ENCODE measurements at regions not wholly inside any gene's neighbourhood (a gene's known extent, or its start where the extent isn't known, plus 50 kb on each side); places are given as distances from the start of the nearest gene placed in this dataset.

GRCh38 chr17:71224824-71225575, 895.8 kb upstream of the SOX9 start:
- Histone ChIP-seq H2BK20ac (ENCODE audit: low read depth, low read length) (no peak overlapping the region), H2BK15ac (ENCODE audit: low read depth, low read length) (no peak overlapping the region), H4K20me1 (ENCODE audit: insufficient read depth, low read length) (no peaks in the 10 kb centered on the region), H2AK9ac (replicated peaks; ENCODE audit: low read depth, low read length, poor library complexity) (no peak overlapping the region), H3K36me3 (ENCODE audit: control insufficient read depth, insufficient read depth, low read length) (no peaks in the 10 kb centered on the region), H3K23ac (ENCODE audit: low read depth, low read length) (no peak overlapping the region), H2BK5ac (ENCODE audit: low read depth, low read length, poor library complexity, severe bottlenecking) (no peak overlapping the region), H3K9me3 (ENCODE audit: control insufficient read depth, insufficient read depth, low read length) (no peaks in the 10 kb centered on the region), H3K27me3 (ENCODE audit: control insufficient read depth, insufficient read depth, low read length) (no peaks in the 10 kb centered on the region), H2AFZ (replicated peaks; ENCODE audit: low read length, poor library complexity) (no peak overlapping the region), H3K9me1 (ENCODE audit: insufficient read depth, low read length) (no peaks in the 10 kb centered on the region), H2BK120ac (ENCODE audit: low read depth, low read length) (no peak overlapping the region), H3K56ac (ENCODE audit: extremely low read depth, insufficient read depth, low read length) (no peak overlapping the region), H3K18ac (ENCODE audit: low read depth, low read length) (no peak overlapping the region), H4K5ac (ENCODE audit: low read depth, low read length) (no peak overlapping the region), H3K4me3 (ENCODE audit: insufficient read depth, low read depth, low read length) (no peak overlapping the region), H3K4me1 (ENCODE audit: control insufficient read depth, insufficient read depth, low read length) (no peaks in the 10 kb centered on the region; the same call in 1 of the 2 replicates), H3K4me2 (ENCODE audit: low read depth, low read length) (no peak overlapping the region), H3K14ac (replicated peaks; ENCODE audit: low read depth, low read length) (no peak overlapping the region), H4K8ac (ENCODE audit: low read depth in 2 of 2, low read length in 2 of 2) (no peak overlapping the region), H3K27ac (ENCODE audit: insufficient read depth, low read length) (no peak overlapping the region), H2AK5ac (ENCODE audit: low read depth, low read length) (no peak overlapping the region), H3K9ac (ENCODE audit: low read depth, low read length) (no peak overlapping the region), H3K4ac (ENCODE audit: low read depth, low read length) (no peak overlapping the region), H4K91ac (ENCODE audit: insufficient read depth, low read depth, low read length) (no peak overlapping the region), H3K79me1 (ENCODE audit: low read depth in 1 of 2, low read length in 2 of 2) (no peaks in the 10 kb centered on the region)
- DNase-seq (no peak), ATAC-seq (ENCODE audit: low read depth) (no peak)
- BruUV-seq (replicated peaks): no TSS peak
- in situ Hi-C loops (cut with MboI; ENCODE audit: low sequenced_read_pairs) (loop anchor here (25.0 kb wide), 1 partner anchor 1312 kb away; no protein-coding TSS in a partner anchor), intact Hi-C loops (cut with micrococcal nuclease) (no loop called here), dilution Hi-C loops (cut with HindIII; ENCODE audit: low sequenced_read_pairs, unreplicated experiment) (no loop called here)
- POLR2A ChIA-PET (ENCODE audit: unreplicated experiment): no interaction called here
- TF ChIP-seq CHD1 (IDR thresholded peaks at IDR 0.05; ENCODE audit: low read depth, low read length): no peak
- TF ChIP-seq SMC3 (IDR thresholded peaks at IDR 0.05; ENCODE audit: low read depth, low read length): no peak
- TF ChIP-seq MAFK (IDR thresholded peaks at IDR 0.05; ENCODE audit: low read depth, low read length): no peak
- CTCF ChIA-PET: no interaction called here
- WGBS, 2 experiments (ENCODE audit: extremely low coverage in 2 of 2, insufficient read length in 1 of 2): no CpG with 5 or more reads among the region's 3 CpGs

All from IMR-90 (cell line).